Natural killer cell (primary cell): ENCODE measurements at regions not wholly inside any gene's neighbourhood (a gene's known extent, or its start where the extent isn't known, plus 50 kb on each side); places are given as distances from the start of the nearest gene placed in this dataset.

Experiments used
- ATAC-seq, 3 donors: fragments of 150-1000 bp in 2 of 3; fragments of 200-7000 bp in 1 of 3; cut with Tn5 transposase; 1 replicate in 1 of 3; 2 replicates in 2 of 3; pipeline ENCODE4 v1.10.0; 2021; ENCODE audit warnings: mild to moderate bottlenecking in 2 of 3, moderate library complexity in 2 of 3
- DNase-seq, 2 donors: peaks; one replicate each; pipeline versions ENCODE4 v3.0.0 to v3.0.0-alpha.2; 2013 to 2021; ENCODE audit warnings: mixed read lengths in 1 of 2
- H3K27ac ChIP-seq: one replicate; pipeline ENCODE4 v1.5.1; 2013; ENCODE audit warnings: mild to moderate bottlenecking, low read length
- H3K27me3 ChIP-seq: one replicate; pipeline ENCODE4 v1.6.1; 2013; ENCODE audit warnings: low read length; ENCODE audit not compliant: control insufficient read depth, insufficient read depth
- H3K36me3 ChIP-seq: one replicate; pipeline ENCODE4 v1.6.1; 2013; ENCODE audit warnings: low read length; ENCODE audit not compliant: control insufficient read depth, insufficient read depth
- H3K4me1 ChIP-seq: one replicate; pipeline ENCODE4 v1.6.1; 2013; ENCODE audit warnings: low read length; ENCODE audit not compliant: control insufficient read depth, insufficient read depth
- H3K4me3 ChIP-seq: one replicate; pipeline ENCODE4 v1.5.1; 2013; ENCODE audit warnings: low read length
- H3K9me3 ChIP-seq: one replicate; pipeline ENCODE4 v1.6.1; 2013; ENCODE audit warnings: low read length; ENCODE audit not compliant: control insufficient read depth, insufficient read depth
- H3K27ac Mint-ChIP-seq, 2 donors: one replicate each; pipeline ENCODE4 v1.8.0; 2022; ENCODE audit warnings: mild to moderate bottlenecking in 2 of 2, mixed read lengths in 2 of 2, moderate library complexity in 1 of 2
- H3K27me3 Mint-ChIP-seq, 2 donors: one replicate each; pipeline ENCODE4 v1.8.0; 2022; ENCODE audit warnings: low read depth in 2 of 2, mixed read lengths in 2 of 2
- H3K36me3 Mint-ChIP-seq: one replicate; pipeline ENCODE4 v1.8.0; 2022; ENCODE audit warnings: mixed read lengths
- H3K4me1 Mint-ChIP-seq, 2 donors: one replicate each; pipeline ENCODE4 v1.8.0; 2022; ENCODE audit warnings: mixed read lengths in 2 of 2
- H3K4me3 Mint-ChIP-seq: one replicate; pipeline ENCODE4 v1.8.0; 2022; ENCODE audit warnings: mild to moderate bottlenecking, moderate library complexity, mixed read lengths
- H3K9me3 Mint-ChIP-seq, 2 donors: one replicate each; pipeline ENCODE4 v1.8.0; 2022; ENCODE audit warnings: mixed read lengths in 2 of 2
- WGBS: methylation state at CpG from one replicate; pipeline ENCODE4 v1.1.7; 2013; ENCODE audit warnings: missing lambda C conversion rate; ENCODE audit not compliant: insufficient coverage; 5-methylcytosine and 5-hydroxymethylcytosine counted together
- intact Hi-C: fragments of 100-400 bp; cut with micrococcal nuclease; formaldehyde crosslinking; loops from one replicate; pipeline ENCODE4 v1.14.2; 2022
- TF ChIP-seq, protein P1 (sequence below): fragments of 200-600 bp; IDR thresholded peaks from one replicate; pipeline ENCODE4 v1.8.0; 2022; ENCODE audit warnings: antibody characterized with exemption

DNA sequence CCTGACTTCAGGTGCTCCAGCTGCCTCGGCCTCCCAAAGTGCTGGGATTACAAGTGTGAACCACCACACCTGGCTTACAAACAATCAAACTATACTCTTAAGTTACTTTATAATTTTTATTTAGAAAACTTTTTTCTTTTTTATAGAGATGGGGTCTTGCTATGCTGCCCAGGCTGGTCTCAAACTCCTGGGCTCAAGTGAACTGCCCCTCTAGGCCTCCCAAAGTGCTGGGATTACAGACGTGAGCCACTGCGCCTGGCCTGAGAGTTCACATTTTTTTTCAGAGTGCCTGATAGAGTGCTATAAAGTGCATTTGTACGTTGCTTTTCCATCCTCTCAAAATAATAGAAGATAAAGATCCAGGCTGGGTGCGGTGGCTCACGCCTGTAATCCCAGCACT is 102.0 kb upstream of the TBL1XR1 start:
- no peak for ATAC-seq
- no peak for DNase-seq
- 100% methylated on average over 5 of the region's 6 CpGs for WGBS

DNA sequence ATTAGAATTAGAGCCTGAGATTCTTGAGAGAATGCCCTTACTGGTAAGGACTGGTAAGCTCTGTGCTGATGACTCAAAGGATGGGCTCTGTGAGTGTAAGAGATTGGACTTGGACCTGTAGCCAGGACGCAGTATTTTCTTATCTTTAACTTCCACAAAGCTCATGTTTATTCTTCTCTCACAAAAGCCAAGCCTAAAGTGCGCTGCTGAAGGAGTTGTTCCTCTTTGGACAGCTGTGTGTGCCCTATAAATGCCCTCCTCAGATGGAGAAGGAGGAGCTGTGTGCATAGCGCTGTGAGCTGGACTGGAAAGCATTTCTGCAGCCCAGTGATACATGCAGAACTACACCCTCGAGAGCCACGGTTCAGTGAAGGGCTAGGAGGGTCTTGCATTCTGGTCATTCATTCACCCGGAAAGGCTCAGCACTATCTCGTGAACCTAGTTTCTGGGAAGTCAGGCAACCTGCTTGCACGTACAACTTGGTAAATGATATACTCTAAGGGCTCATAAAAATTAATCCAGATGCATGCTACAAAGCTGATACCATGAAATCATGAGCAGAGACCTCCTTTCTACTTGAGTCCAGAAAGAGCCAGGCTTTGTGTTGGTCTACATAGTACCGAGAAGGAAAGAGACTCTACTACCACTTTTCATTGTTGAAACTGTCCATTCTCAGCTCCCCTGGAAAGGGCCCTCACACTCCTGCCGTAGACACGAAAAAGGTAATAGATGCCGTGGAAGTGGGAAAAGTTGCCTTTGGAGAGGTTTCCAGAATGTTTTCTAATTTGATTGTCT is 103.0 kb upstream of the TBL1XR1 start:
- no peak overlapping the region for H3K4me3 ChIP-seq
- H3K4me1 ChIP-seq = peaks cover 3% of the 10 kb centered on the region
- H3K4me3 Mint-ChIP-seq = no peak overlapping the region
- H3K36me3 ChIP-seq = no peaks in the 10 kb centered on the region
- TF ChIP-seq, protein P1, sequence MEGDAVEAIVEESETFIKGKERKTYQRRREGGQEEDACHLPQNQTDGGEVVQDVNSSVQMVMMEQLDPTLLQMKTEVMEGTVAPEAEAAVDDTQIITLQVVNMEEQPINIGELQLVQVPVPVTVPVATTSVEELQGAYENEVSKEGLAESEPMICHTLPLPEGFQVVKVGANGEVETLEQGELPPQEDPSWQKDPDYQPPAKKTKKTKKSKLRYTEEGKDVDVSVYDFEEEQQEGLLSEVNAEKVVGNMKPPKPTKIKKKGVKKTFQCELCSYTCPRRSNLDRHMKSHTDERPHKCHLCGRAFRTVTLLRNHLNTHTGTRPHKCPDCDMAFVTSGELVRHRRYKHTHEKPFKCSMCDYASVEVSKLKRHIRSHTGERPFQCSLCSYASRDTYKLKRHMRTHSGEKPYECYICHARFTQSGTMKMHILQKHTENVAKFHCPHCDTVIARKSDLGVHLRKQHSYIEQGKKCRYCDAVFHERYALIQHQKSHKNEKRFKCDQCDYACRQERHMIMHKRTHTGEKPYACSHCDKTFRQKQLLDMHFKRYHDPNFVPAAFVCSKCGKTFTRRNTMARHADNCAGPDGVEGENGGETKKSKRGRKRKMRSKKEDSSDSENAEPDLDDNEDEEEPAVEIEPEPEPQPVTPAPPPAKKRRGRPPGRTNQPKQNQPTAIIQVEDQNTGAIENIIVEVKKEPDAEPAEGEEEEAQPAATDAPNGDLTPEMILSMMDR = no peak
- H3K4me1 Mint-ChIP-seq = no peaks in the 10 kb centered on the region
- no peak for DNase-seq
- no peaks in the 10 kb centered on the region for H3K9me3 ChIP-seq
- no peaks in the 10 kb centered on the region for H3K9me3 Mint-ChIP-seq
- 58% methylated on average over 11 of the region's 12 CpGs for WGBS
- intact Hi-C loops = no loop called here
- H3K27me3 ChIP-seq = no peaks in the 10 kb centered on the region
- ATAC-seq = no peak
- H3K27ac Mint-ChIP-seq = no peak overlapping the region
- H3K27ac ChIP-seq = no peak overlapping the region
- H3K36me3 Mint-ChIP-seq = no peaks in the 10 kb centered on the region
- no peaks in the 10 kb centered on the region for H3K27me3 Mint-ChIP-seq

More for the DNA sequence above, 102.0 kb upstream of the TBL1XR1 start:
- H3K36me3 ChIP-seq = no peaks in the 10 kb centered on the region
- H3K4me1 ChIP-seq = peaks cover 3% of the 10 kb centered on the region
- H3K27ac Mint-ChIP-seq = no peak overlapping the region
- H3K9me3 ChIP-seq = no peaks in the 10 kb centered on the region
- H3K4me3 ChIP-seq = no peak overlapping the region
- intact Hi-C loops = no loop called here
- H3K27me3 ChIP-seq = no peaks in the 10 kb centered on the region
- no peaks in the 10 kb centered on the region for H3K36me3 Mint-ChIP-seq
- no peak overlapping the region for H3K27ac ChIP-seq
- H3K4me1 Mint-ChIP-seq = no peaks in the 10 kb centered on the region
- no peaks in the 10 kb centered on the region for H3K9me3 Mint-ChIP-seq
- no peak overlapping the region for H3K4me3 Mint-ChIP-seq
- TF ChIP-seq, protein P1 = no peak
- no peaks in the 10 kb centered on the region for H3K27me3 Mint-ChIP-seq

DNA sequence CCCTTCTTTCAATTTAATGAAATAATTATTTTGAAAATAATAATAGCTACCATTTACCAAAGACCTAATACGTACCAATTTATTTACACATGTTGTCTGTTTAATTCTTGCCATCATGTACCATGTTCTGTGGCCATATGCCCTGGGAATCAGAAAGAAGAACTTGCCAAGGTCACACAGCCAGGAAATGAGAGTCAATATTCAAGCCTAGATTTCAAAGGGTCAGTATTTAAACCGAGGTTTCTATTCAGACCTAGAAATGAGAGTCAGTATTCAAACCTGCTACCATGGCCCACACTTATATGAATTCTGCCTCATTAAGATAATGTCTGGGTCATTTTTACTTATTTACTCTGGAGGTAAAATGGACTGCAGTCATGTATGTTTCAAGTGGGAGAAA is 103.6 kb upstream of the TBL1XR1 start:
- no peaks in the 10 kb centered on the region for H3K27me3 ChIP-seq
- peaks cover 3% of the 10 kb centered on the region for H3K4me1 ChIP-seq
- H3K9me3 ChIP-seq = no peaks in the 10 kb centered on the region
- H3K27ac ChIP-seq = no peak overlapping the region
- no peaks in the 10 kb centered on the region for H3K36me3 Mint-ChIP-seq
- H3K27ac Mint-ChIP-seq = no peak overlapping the region
- H3K4me3 Mint-ChIP-seq = no peak overlapping the region
- DNase-seq (no peak), ATAC-seq (no peak)
- TF ChIP-seq, protein P1 = no peak
- intact Hi-C loops = no loop called here
- H3K27me3 Mint-ChIP-seq = no peaks in the 10 kb centered on the region
- no peaks in the 10 kb centered on the region for H3K9me3 Mint-ChIP-seq
- no peaks in the 10 kb centered on the region for H3K36me3 ChIP-seq
- no peaks in the 10 kb centered on the region for H3K4me1 Mint-ChIP-seq
- WGBS = 75% methylated on average over 2 of the region's 2 CpGs
- H3K4me3 ChIP-seq = no peak overlapping the region

DNA sequence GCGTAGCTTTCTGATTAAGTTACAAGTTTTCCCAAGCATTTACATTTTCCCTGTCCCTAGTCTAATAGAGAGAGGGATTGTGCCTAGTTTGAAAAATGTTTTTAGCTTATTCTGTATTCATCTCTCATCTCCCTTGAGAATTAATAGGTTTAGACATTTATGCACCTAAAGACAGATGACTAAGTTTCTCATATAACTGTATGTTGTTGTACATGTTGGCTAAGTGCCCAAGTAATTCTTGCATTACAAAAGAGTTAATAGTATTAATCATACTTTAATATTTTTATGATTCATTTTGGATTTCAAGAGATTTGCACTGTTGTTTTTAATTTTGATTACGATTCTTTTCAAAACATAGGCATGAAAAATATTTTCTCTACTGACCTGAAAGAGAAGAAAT is 109.0 kb upstream of the TBL1XR1 start:
- H3K4me1 ChIP-seq = no peaks in the 10 kb centered on the region
- Mint-ChIP-seq H3K27me3 (no peaks in the 10 kb centered on the region), H3K4me1 (no peaks in the 10 kb centered on the region), H3K36me3 (no peaks in the 10 kb centered on the region), H3K27ac (no peak overlapping the region), H3K4me3 (no peak overlapping the region), H3K9me3 (peaks cover 0 to 3% of the 10 kb centered on the region in 2 donors)
- intact Hi-C loops = no loop called here
- no peaks in the 10 kb centered on the region for H3K9me3 ChIP-seq
- DNase-seq (no peak), ATAC-seq (no peak)
- no peaks in the 10 kb centered on the region for H3K36me3 ChIP-seq
- H3K27ac ChIP-seq = no peak overlapping the region
- TF ChIP-seq, protein P1 = no peak
- H3K4me3 ChIP-seq = no peak overlapping the region
- H3K27me3 ChIP-seq = no peaks in the 10 kb centered on the region
- 100% methylated on average over 1 of the region's 2 CpGs for WGBS
